ENCODE measurements at regions not wholly inside any gene's neighbourhood (a gene's known extent, or its start where the extent isn't known, plus 50 kb on each side); places are given as distances from the start of the nearest gene placed in this dataset.
A peak's percentile ranks its signal among the peaks of the same experiment; 100 is the strongest.

DNA sequence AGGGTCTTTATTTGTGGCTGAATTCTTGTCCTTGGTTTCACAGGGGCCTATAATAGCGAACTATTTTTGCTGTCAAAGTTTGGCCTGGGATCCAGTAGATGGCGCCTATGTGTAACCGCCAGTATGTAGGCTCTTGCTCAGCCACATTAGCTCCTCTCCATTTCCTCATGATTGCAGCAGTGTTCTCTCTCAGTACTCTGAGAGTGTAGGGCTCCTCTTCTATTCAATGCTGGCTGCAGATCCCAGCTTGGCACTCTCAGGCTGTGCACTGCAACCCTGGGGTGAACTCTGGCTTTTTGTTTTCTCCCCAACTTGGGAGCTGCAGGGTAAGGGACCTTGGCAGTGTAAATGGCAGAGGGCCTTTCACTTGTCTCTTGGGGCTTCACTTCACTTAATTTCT lies 344.6 kb upstream of the CHAC2 start:
- in situ Hi-C loops (cut with MboI; ENCODE audit: low pct_unique_long_range_greater_than_20kb, low sequenced_read_pairs): no loop called here
- peak; percentile 57 for DNase-seq

DNA sequence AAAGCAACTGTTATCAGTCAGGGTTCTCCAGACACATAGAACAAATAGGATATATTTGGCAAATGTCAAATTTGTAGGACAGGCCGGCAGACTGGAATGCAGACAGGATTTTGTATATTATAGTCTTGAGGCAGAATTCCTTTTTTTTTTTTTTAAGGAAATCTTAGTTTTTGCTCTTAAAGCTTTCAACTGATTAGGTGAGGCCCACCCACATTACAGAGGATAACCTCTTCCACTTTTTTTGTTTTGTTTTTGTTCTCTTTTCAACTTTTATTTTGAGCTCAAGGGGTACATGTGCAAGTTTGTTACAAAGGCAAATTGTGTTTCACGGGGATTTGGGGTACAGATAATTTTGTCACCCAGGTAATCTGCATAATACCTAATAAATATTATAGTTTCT lies 350.2 kb upstream of the CHAC2 start:
- in situ Hi-C loops (cut with MboI; ENCODE audit: low pct_unique_long_range_greater_than_20kb, low sequenced_read_pairs): no loop called here
- no peak for DNase-seq

DNA sequence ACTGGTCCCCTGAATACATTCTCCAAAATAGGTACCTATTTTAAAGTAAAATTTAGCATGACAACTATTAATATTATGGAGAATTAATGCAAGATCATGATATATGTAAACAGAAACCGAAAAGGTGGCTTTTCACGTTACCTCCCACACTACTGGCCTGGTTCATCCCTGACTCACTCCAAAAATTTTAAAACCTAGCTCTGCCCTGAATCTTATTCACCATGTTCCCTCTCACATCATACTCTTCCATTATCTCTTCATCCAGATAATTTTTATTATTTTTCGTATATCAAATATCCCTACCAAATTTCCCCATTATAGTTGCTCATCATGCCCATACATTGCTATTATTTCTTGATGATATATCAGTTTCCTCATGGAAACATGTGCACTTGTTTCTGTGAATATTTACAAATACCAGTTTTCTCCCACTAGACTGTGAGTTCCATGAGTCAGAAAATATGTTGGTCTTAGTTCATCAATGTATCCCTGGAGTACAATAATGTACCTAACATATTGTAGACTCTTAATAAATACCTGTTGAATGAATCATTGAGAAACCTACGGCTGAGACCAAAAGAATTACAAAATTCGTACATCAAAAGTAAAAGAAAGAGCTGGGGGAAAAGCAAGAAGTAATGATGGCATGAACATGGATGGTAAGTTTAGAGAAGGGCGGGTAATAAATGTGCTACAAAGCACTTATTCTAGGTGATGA lies 360.1 kb upstream of the CHAC2 start:
- in situ Hi-C loops (cut with MboI; ENCODE audit: low pct_unique_long_range_greater_than_20kb, low sequenced_read_pairs): no loop called here
- DNase-seq: no peak

DNA sequence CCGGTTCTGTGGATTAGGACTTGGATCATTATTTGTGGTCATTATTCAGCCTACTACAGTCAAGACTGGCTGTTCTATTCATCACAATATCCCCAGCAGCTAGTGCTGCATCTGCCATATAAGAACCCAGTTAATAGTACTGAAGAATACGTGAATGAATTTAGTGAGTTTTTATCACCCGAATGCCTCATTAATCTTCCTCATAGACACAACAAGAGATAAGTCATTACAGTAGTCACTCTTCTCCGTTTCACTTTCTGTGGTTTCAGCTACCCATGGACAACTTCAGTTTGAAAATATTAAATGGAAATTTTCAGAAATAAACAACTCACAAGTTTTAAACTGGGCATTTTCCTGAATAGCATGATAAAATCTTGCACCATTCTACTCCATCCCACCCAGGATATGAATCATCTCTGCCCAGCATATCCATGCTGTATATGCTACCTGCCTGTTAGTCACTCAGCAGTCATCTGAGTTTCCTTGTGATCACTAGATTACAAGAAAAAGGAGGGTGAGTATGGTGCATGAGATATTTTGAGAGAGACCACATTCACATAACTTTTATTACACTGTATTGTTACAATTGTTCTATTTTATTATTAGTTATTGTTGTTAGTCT lies 363.7 kb upstream of the CHAC2 start:
- in situ Hi-C loops (cut with MboI; ENCODE audit: low pct_unique_long_range_greater_than_20kb, low sequenced_read_pairs): no loop called here
- DNase-seq: no peak

DNA sequence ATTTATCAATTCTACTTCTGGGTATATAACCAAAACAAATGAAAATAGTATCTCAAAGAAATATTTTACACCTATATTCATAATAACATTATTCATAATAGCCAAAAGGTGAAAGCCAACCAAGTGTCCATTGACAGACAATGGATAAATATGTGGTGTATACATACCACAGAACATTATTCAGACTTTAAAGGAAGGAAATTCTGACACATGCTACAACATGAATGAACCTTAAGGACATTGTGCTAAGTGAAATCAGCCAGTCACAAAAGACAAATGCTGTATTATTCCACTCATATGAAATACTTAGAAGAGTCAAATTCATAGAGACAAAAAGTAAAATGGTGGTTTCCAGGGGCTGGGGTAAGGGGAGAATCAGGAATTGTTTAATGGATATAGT lies 370.5 kb upstream of the CHAC2 start:
- DNase-seq: no peak

DNA sequence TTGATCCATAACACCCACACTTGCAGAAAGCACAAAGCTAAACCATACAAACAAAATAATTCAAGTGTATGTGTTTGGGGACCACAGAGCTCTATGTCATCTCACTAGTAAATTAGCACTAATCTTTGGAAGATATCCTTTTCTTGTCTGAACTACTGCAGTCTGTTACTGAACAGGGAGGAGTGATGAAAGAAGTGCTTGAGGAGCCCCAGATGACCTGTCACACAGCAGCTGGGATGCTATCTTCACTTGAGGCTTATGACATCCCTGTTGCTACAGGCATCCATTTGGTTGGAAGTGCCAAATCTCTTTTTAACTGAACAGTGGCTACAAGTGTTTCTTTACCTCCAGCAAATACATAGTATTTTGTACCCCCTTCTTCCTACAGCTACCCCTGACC lies 386.3 kb upstream of the CHAC2 start:
- no peak for DNase-seq
- in situ Hi-C loops (cut with MboI; ENCODE audit: low pct_unique_long_range_greater_than_20kb, low sequenced_read_pairs): no loop called here

More for the DNA sequence above, 370.5 kb upstream of the CHAC2 start:
- in situ Hi-C loops (cut with MboI; ENCODE audit: low pct_unique_long_range_greater_than_20kb, low sequenced_read_pairs): no loop called here

DNA sequence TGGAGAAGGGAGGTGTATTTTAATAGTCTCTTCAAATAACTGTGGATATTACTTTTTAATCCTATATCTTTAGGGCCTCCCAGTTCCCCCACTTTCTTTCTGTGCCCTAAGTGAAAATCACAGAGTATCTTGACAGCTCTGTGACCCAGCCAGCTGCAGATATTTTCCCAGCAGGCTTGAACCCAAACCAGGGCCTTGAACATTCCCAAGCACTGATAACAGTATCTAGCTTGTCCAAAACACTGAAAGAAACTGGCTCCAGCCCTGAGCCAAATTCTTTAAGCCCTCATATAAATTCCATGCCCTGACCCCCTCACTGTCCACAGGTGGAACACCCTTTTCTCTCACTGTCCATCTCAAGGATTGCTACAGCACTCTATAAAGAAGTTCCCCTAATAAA lies 388.1 kb upstream of the CHAC2 start:
- in situ Hi-C loops (cut with MboI; ENCODE audit: low pct_unique_long_range_greater_than_20kb, low sequenced_read_pairs): no loop called here
- no peak for DNase-seq

DNA sequence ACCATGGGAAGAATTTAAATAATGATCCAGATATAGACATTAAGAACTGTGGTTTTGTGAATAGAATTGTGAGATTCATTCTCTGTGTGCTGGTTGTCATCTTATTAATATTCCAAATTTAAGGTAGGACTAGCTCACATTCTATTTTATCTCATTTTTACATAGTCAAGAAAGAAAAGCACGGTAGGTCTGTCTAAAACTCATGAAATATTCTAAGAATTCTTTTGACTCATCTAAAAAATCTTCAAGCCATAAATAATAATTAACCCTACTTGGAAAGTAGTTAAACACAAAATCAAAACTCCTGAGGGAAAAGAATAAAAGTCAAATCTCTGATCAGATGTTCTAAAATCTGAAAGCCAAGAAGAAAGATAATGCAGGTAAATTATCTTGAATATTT lies 388.8 kb upstream of the CHAC2 start:
- no peak for DNase-seq
- in situ Hi-C loops (cut with MboI; ENCODE audit: low pct_unique_long_range_greater_than_20kb, low sequenced_read_pairs): no loop called here

DNA sequence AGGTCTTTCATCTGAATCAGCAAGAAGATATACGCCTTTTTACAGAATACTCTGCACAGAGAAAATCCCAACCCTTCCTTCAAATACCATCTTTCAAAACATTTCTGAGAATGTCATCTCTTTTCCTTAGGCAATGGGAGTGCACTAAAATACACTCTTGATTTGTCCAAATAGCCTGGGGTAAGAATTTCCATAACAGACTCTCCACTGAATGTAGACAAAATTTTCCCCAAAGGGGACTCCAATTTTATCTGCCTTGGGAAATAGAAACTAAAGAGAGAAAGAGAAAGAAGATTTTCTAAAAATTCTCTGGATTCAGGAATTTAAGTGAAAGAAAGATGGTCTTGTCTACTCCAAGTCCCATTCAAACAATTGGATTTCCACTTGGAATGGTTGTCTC lies 394.5 kb upstream of the CHAC2 start:
- in situ Hi-C loops (cut with MboI; ENCODE audit: low pct_unique_long_range_greater_than_20kb, low sequenced_read_pairs): no loop called here
- DNase-seq: no peak

DNA sequence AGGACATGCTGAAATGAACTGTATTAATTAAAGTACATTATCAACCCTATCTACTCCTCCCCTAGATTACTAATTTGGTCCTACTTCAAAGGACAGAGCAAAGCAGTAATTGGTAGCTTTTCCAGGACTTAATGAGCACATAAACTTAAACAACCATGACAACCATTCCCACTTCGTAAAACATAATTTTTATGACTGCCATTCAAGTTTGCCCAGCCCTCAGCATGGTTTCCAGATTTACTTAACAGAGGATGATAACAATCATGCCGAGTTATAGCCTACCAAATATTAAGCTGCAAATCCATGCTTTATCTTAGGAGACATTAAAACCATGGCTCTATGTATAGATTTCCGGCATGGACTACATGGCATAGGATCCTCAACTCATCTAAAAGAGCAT lies 401.1 kb upstream of the CHAC2 start:
- in situ Hi-C loops (cut with MboI; ENCODE audit: low pct_unique_long_range_greater_than_20kb, low sequenced_read_pairs): no loop called here
- DNase-seq: no peak

DNA sequence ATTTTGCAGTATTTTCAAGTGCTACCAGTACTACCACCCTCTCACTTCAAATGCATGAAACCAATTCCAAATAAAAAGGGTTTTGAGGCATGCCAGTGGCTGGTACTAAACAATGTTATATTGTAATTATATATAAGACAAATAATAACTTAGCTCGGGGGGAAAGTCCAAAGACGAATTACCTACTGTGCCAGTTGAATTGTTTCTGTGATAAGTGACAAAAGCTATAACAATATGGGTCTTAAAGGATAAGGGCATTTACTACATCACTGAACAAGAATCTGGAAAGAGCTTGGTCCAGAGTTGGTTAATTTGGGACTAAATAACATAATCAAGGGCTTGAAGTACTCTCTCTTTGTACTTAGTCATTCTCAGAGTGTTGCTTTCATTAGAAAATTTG lies 404.7 kb upstream of the CHAC2 start:
- in situ Hi-C loops (cut with MboI; ENCODE audit: low pct_unique_long_range_greater_than_20kb, low sequenced_read_pairs): no loop called here
- DNase-seq: no peak

DNA sequence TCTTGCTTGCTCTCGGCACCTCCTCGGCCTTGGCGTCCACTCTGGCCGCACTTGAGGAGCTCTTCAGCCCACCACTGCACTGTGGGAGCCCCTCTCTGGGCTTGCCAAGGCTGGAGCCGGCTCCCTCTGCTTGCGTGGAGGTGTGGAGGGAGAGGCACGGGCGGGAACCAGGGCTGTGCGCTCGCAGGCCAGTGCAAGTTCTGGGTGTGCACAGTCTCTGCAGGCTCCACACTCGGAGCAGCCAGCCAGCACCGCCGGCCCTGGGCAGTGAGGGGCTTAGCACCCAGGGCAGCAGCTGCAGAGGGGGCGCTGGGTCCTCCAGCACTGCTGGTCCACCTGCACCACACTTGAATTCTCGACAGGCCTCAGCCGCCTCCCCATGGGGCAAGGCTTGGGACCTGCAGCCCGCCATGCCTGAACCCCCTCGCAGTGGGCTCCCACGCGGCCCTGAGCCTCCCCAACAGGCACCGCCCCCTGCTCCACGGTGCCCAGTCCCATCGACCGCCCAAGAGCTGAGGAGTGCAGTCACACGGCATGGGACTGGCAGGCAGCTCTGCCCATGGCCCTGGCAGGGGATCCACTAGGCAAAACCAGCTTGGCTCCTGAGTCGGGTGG lies 411.2 kb upstream of the CHAC2 start:
- DNase-seq: no peak
- in situ Hi-C loops (cut with MboI; ENCODE audit: low pct_unique_long_range_greater_than_20kb, low sequenced_read_pairs): no loop called here

DNA sequence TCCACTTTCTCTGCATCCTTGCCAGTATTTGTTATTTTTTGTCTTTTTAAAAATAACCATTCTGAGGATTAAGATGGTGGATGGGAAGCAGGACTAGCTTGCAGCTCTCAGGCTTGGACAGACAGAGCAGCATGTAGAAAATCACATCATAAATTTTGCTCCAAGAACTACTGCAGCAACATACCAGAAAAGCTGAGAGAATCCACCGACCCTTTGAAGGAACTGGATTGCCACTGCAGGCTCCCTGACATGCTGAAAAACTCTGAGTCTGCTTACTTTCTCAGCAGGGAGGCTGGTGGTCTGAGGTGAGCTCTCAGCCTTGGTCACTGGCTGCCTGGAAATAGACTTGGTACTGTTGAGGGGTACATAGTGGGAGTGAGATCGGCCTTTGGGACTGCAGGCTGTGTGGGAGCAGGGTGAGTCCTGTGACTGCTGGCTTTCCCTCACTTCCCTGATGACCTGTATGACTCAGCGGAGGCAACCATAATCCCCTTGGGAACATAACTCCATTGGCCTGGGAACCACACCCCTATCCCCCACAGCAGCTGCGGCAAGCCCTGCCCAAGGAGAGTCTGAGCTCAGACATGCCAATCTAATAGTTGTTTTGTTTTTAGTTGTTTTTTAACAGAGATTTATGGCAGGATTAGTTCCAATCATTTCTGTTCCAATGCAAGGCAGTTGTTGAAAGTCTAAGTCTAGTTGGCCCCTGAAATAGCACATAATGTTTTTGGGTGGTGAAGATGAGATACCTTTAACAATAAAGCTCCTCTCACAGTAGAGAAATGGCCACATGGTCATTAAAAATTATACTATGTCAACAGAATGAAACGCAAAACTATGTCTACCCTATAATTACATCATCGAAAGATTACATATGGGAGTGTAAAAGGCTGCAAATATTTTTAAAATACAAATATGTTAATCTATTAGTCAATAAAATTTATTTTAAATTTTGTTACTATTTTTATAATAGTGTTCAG lies 414.2 kb upstream of the CHAC2 start:
- DNase-seq: no peak
- in situ Hi-C loops (cut with MboI; ENCODE audit: low pct_unique_long_range_greater_than_20kb, low sequenced_read_pairs): no loop called here

DNA sequence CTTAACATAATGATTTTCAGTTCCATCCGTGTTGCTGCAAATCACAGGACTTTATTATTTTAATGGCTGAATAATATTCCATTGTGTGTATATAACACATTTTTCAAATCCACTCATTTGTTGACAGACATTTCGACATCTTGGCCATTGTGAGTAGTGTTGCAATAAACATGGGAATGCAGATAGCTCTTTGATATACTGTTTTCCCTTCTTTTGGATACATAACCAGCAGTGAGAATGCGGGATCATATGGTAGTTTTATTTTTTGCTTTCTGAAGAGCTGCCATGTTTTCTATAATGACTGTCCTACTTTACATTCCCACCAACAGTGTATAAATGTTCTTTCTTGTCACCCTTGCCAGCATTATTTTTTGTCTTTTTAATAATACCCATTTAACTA lies 420.3 kb upstream of the CHAC2 start:
- in situ Hi-C loops (cut with MboI; ENCODE audit: low pct_unique_long_range_greater_than_20kb, low sequenced_read_pairs): no loop called here
- DNase-seq: no peak

DNA sequence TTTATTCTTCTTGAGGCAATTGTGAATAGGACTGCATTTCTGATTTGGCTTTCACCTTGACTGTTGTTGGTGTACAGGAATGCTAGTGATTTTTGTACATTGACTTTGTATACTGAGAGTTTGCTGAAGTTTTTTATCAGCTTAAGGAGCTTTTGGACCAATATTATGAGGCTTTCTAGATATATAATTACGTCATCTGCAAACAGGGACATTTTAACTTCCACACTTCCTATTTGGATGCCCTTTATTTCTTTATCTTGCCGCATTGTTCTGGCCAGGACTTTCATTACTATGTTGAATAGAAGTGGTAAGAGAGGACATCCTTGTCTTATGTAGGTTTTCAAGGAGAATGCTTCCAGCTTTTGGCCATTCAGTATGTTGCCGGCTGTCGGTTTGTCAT lies 425.4 kb upstream of the CHAC2 start:
- in situ Hi-C loops (cut with MboI; ENCODE audit: low pct_unique_long_range_greater_than_20kb, low sequenced_read_pairs): no loop called here
- DNase-seq: no peak

DNA sequence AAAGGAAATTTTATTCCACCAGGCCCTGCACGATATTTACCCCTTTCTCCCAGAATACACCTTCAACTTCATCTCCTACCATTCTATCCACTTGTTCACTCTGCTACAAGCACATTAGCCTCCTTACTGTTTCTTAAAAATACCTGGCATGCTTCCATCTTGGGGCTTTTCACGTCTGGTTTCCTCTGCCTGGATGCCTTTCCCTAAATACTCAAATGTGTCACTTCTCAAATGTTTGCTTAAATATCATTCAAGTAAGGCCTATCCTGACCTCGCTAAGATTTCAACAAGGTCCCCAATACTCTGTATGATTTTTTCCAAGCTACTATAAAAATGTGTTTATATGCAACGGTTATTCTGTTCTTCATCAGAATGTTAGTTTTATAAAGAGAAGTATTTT lies 433.0 kb upstream of the CHAC2 start:
- DNase-seq: no peak
- in situ Hi-C loops (cut with MboI; ENCODE audit: low pct_unique_long_range_greater_than_20kb, low sequenced_read_pairs): no loop called here

DNA sequence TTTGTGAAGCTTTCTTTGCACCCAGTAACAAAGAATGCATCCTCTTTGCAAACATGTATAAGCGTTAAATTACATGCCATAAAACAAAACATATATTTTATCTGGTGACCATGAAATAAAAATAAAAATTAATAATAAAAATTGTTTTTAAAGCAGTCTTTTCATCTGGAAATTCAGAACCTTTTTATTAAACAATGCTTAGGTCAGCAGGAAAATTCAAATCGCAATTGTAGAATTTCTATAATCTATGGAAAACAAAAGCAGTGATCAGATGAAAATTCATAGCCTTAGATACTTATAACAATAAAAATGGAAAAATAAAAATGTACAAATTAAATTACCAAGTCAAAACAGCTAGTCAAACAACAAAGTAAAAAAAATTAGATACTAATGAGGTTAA lies 435.9 kb upstream of the CHAC2 start:
- DNase-seq: no peak
- in situ Hi-C loops (cut with MboI; ENCODE audit: low pct_unique_long_range_greater_than_20kb, low sequenced_read_pairs): no loop called here

DNA sequence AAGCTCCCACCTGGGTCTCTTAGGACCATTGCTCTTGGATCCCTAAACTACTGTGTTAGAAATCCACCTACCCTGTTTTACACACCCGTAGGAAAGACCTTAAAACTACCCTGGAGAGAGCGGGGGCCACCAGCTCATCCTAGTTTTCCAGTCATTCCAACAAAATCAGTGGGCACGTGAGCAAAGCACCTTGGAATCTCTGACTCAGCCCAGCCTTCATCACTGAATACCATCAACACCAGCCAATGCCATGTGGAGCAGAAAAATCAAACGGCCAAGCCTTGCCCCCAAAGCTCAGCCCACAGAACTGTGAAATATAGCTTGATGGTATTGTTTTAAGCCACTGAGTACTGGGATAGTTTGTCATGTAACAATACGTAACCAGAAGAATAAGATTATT lies 449.7 kb upstream of the CHAC2 start:
- DNase-seq: no peak
- in situ Hi-C loops (cut with MboI; ENCODE audit: low pct_unique_long_range_greater_than_20kb, low sequenced_read_pairs): no loop called here

DNA sequence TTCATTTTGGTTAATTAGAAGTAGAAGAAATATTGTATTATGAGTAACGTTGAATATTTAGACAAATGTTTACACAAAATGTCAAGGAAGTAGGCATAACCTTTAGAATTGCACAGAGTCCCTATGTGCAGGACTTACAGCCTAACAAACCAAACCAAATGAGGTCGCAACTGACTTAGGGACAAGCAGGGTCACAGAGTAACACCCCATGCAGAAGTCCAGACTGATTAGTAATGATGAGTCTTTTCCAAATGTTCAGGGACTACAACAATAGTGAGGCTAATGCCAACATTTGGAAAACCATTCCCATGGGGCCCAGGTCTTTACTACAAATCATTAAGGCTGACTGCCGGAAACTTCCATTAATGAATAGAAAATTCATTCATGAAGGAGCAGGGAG lies 452.5 kb upstream of the CHAC2 start:
- no peak for DNase-seq
- in situ Hi-C loops (cut with MboI; ENCODE audit: low pct_unique_long_range_greater_than_20kb, low sequenced_read_pairs): no loop called here

DNA sequence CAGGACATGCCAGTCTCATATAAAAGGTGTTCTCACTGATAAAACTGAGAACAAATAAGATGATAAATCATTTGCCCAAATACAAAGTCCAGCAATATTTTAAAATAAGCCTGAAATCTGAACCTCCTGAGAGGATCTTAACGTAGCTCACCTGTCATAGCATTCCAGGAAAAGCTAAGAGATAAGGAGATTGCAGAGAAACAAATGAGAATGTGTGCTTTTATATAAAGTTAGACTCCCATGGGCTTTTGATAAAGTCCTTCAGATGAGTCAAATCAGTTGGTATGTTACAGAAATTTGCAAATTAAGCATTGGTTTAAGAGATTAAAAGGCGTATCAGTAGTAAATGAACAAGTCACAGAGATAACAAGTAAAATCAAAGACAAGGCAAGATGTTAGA lies 452.9 kb upstream of the CHAC2 start:
- in situ Hi-C loops (cut with MboI; ENCODE audit: low pct_unique_long_range_greater_than_20kb, low sequenced_read_pairs): no loop called here
- DNase-seq: no peak
